ENCODE measurements at regions not wholly inside any gene's neighbourhood (a gene's known extent, or its start where the extent isn't known, plus 50 kb on each side); places are given as distances from the start of the nearest gene placed in this dataset.

GRCh38 chr21:31503939-31504338 is 155.6 kb upstream of the SOD1 start:
- TF ChIP-seq RAD51 (IDR thresholded peaks at IDR 0.05) (no peak), CTCF (IDR thresholded peaks at IDR 0.05 in 2 of 3, conservative IDR thresholded peaks at IDR 0.05 in 1 of 3; ENCODE audit: control insufficient read depth in 2 of 3, extremely low read depth in 1 of 3, insufficient read depth in 1 of 3, low read depth in 3 of 3, low read length in 3 of 3) (no peak), HDGF (IDR thresholded peaks at IDR 0.05) (no peak), JUND (IDR thresholded peaks at IDR 0.05; ENCODE audit: low read depth, low read length) (no peak), BHLHE40 (IDR thresholded peaks at IDR 0.05; ENCODE audit: borderline replicate concordance in 1 of 2, low read depth in 2 of 2, low read length in 1 of 2) (no peak), SP1 (IDR thresholded peaks at IDR 0.05; ENCODE audit: low read depth, low read length) (no peak), RCOR1 (conservative IDR thresholded peaks at IDR 0.05; ENCODE audit: low read depth, low read length) (no peak), POLR2AphosphoS2 (IDR thresholded peaks at IDR 0.05; ENCODE audit: low read depth, low read length) (no peak), POLR2A (IDR thresholded peaks at IDR 0.05; ENCODE audit: low read depth, low read length) (no peak), ASH2L (IDR thresholded peaks at IDR 0.05; ENCODE audit: borderline replicate concordance, low read depth) (no peak)
